Endodermal cell (in vitro differentiated cells): ENCODE measurements at regions not wholly inside any gene's neighbourhood (a gene's known extent, or its start where the extent isn't known, plus 50 kb on each side); places are given as distances from the start of the nearest gene placed in this dataset.
A peak's percentile ranks its signal among the peaks of the same experiment; 100 is the strongest.

Source experiments
- DNase-seq: peaks from one replicate; pipeline ENCODE4 v3.0.0-alpha.2; 2017
- H3K27ac ChIP-seq: 2 replicates; pipeline ENCODE4 v1.5.1; 2013; ENCODE audit warnings: mild to moderate bottlenecking, low read depth, low read length, moderate library complexity
- H3K27me3 ChIP-seq: 2 replicates; pipeline ENCODE4 v1.6.1; 2013; ENCODE audit warnings: mild to moderate bottlenecking, low read length, moderate library complexity; ENCODE audit not compliant: insufficient read depth, control insufficient read depth, poor library complexity, severe bottlenecking
- H3K36me3 ChIP-seq: 2 replicates; pipeline ENCODE4 v1.7.0; 2013; ENCODE audit warnings: mild to moderate bottlenecking, low read length, moderate library complexity; ENCODE audit not compliant: control insufficient read depth, insufficient read depth
- H3K4me1 ChIP-seq: one replicate; pipeline ENCODE4 v1.7.0; 2013; ENCODE audit warnings: low read length; ENCODE audit not compliant: control insufficient read depth, insufficient read depth
- H3K4me3 ChIP-seq: 2 replicates; pipeline ENCODE4 v1.5.1; 2013; ENCODE audit warnings: mild to moderate bottlenecking, low read length, moderate library complexity
- H3K9ac ChIP-seq: 2 replicates; pipeline ENCODE4 v1.6.1; 2013; ENCODE audit warnings: mild to moderate bottlenecking, low read length, moderate library complexity; ENCODE audit not compliant: poor library complexity, severe bottlenecking; ENCODE audit errors: extremely low read depth
- H3K9me3 ChIP-seq: 2 replicates; pipeline ENCODE4 v1.6.1; 2013; ENCODE audit warnings: mild to moderate bottlenecking, low read length, moderate library complexity; ENCODE audit not compliant: control insufficient read depth
- H3K27ac Mint-ChIP-seq: 2 replicates; pipeline ENCODE4 v1.8.0; 2020; ENCODE audit warnings: mixed read lengths
- H3K27me3 Mint-ChIP-seq: 2 replicates; pipeline ENCODE4 v1.8.0; 2021; ENCODE audit warnings: mild to moderate bottlenecking, mixed read lengths; ENCODE audit not compliant: insufficient read depth
- H3K36me3 Mint-ChIP-seq: 2 replicates; pipeline ENCODE4 v1.8.0; 2020; ENCODE audit warnings: low read depth, mixed read lengths
- H3K4me1 Mint-ChIP-seq: 2 replicates; pipeline ENCODE4 v1.8.0; 2020; ENCODE audit warnings: mixed read lengths
- H3K4me3 Mint-ChIP-seq: 2 replicates; pipeline ENCODE4 v1.8.0; 2020; ENCODE audit warnings: mild to moderate bottlenecking, moderate library complexity, mixed read lengths
- H3K9me3 Mint-ChIP-seq: 2 replicates; pipeline ENCODE4 v1.8.0; 2020; ENCODE audit warnings: mild to moderate bottlenecking, mixed read lengths
- WGBS, 2 experiments: methylation state at CpG; one replicate each; pipeline versions ENCODE4 v1.1.5 to v1.1.7; 2013; ENCODE audit warnings: missing lambda C conversion rate in 2 of 2, mixed read lengths in 1 of 2; ENCODE audit not compliant: insufficient coverage in 1 of 2, insufficient read length in 1 of 2; 5-methylcytosine and 5-hydroxymethylcytosine counted together
- TF ChIP-seq, protein P1 (sequence below): fragments of 200-600 bp; sonication (generic); conservative IDR thresholded peaks from 2 replicates; pipeline ENCODE4 v1.5.0; 2021; ENCODE audit warnings: antibody characterized with exemption, mild to moderate bottlenecking

GRCh38 chr22:44386386-44387035 lies 73.8 kb upstream of the SHISAL1 start:
- Histone ChIP-seq H3K4me3 (no peak overlapping the region), H3K9me3 (no peaks in the 10 kb centered on the region), H3K9ac (no peak overlapping the region), H3K4me1 (no peaks in the 10 kb centered on the region), H3K36me3 (no peaks in the 10 kb centered on the region), H3K27me3 (no peaks in the 10 kb centered on the region), H3K27ac (no peak overlapping the region)
- H3K27me3 Mint-ChIP-seq = no peaks in the 10 kb centered on the region
- H3K36me3 Mint-ChIP-seq = no peaks in the 10 kb centered on the region
- TF ChIP-seq, protein P1, sequence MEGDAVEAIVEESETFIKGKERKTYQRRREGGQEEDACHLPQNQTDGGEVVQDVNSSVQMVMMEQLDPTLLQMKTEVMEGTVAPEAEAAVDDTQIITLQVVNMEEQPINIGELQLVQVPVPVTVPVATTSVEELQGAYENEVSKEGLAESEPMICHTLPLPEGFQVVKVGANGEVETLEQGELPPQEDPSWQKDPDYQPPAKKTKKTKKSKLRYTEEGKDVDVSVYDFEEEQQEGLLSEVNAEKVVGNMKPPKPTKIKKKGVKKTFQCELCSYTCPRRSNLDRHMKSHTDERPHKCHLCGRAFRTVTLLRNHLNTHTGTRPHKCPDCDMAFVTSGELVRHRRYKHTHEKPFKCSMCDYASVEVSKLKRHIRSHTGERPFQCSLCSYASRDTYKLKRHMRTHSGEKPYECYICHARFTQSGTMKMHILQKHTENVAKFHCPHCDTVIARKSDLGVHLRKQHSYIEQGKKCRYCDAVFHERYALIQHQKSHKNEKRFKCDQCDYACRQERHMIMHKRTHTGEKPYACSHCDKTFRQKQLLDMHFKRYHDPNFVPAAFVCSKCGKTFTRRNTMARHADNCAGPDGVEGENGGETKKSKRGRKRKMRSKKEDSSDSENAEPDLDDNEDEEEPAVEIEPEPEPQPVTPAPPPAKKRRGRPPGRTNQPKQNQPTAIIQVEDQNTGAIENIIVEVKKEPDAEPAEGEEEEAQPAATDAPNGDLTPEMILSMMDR = no peak
- DNase-seq = peak; percentile 39
- H3K27ac Mint-ChIP-seq = no peak overlapping the region
- no peaks in the 10 kb centered on the region for H3K9me3 Mint-ChIP-seq
- WGBS, 2 experiments = 78 to 85% methylated on average over 11 to 20 of the region's 20 CpGs
- H3K4me1 Mint-ChIP-seq = peaks cover under 1% of the 10 kb centered on the region
- no peak overlapping the region for H3K4me3 Mint-ChIP-seq

DNA sequence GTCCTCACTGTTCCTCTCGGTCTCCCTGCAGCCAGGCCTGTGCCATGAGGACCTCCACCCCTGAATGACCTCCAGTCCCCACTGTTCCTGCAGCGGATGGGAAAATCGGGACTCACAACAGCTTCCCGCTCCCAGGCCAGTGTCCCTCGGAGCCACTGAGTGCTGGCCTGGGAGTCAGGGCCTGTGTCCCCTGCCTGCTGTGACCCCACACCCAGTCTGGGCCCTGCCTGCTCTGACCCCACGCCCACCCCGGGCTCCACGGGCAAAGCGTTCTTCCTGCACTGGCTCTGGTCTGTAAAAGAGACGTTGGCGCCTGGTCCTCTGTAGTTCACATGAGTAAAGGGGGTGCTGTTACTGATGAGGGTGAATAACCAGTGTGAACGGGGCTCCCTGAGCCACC lies 73.0 kb upstream of the SHISAL1 start:
- no peaks in the 10 kb centered on the region for H3K36me3 ChIP-seq
- 93 to 98% methylated on average over 4 to 12 of the region's 12 CpGs for WGBS, 2 experiments
- no peaks in the 10 kb centered on the region for H3K27me3 ChIP-seq
- no peaks in the 10 kb centered on the region for H3K27me3 Mint-ChIP-seq
- H3K4me1 ChIP-seq = no peaks in the 10 kb centered on the region
- no peak overlapping the region for H3K27ac ChIP-seq
- H3K9me3 Mint-ChIP-seq = no peaks in the 10 kb centered on the region
- DNase-seq = peak; percentile 32
- no peak overlapping the region for H3K27ac Mint-ChIP-seq
- no peak overlapping the region for H3K4me3 Mint-ChIP-seq
- no peak overlapping the region for H3K4me3 ChIP-seq
- no peak overlapping the region for H3K9ac ChIP-seq
- no peaks in the 10 kb centered on the region for H3K9me3 ChIP-seq
- H3K36me3 Mint-ChIP-seq = no peaks in the 10 kb centered on the region
- TF ChIP-seq, protein P1 = no peak
- H3K4me1 Mint-ChIP-seq = no peaks in the 10 kb centered on the region

DNA sequence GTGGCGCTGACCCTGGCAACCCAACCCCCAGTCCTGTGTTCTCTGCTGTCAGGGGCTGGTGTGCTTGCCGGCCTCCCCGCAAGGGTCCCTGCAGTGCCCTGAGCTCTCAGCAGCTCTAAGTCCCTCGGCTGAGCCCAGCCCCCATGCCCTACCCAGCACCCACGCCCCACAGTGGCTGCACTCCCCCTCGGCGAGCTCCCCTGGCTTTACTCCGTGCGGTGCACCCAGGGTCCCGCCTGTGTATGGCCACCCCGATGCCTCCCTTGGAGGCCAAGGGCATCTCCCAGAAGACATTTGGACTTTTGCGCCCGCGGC lies 72.5 kb upstream of the SHISAL1 start:
- Histone ChIP-seq H3K4me1 (no peaks in the 10 kb centered on the region), H3K9ac (no peak overlapping the region)

More for the DNA sequence above, 72.5 kb upstream of the SHISAL1 start:
- TF ChIP-seq, protein P1 = no peak
- Histone ChIP-seq H3K4me3 (no peak overlapping the region), H3K27me3 (no peaks in the 10 kb centered on the region), H3K27ac (no peak overlapping the region), H3K9me3 (no peaks in the 10 kb centered on the region), H3K36me3 (no peaks in the 10 kb centered on the region)
- H3K4me1 Mint-ChIP-seq = no peaks in the 10 kb centered on the region
- DNase-seq = peak; percentile 36
- no peaks in the 10 kb centered on the region for H3K36me3 Mint-ChIP-seq
- WGBS, 2 experiments = 91 to 94% methylated on average over 9 to 14 of the region's 14 CpGs
- no peak overlapping the region for H3K27ac Mint-ChIP-seq
- no peaks in the 10 kb centered on the region for H3K27me3 Mint-ChIP-seq
- H3K4me3 Mint-ChIP-seq = no peak overlapping the region
- H3K9me3 Mint-ChIP-seq = no peaks in the 10 kb centered on the region
